ENCODE measurements at regions not wholly inside any gene's neighbourhood (a gene's known extent, or its start where the extent isn't known, plus 50 kb on each side); places are given as distances from the start of the nearest gene placed in this dataset.

GRCh38 chr1:228913626-228914414 is 178.5 kb downstream of the RHOU start:
- TF ChIP-seq POLR2A (IDR thresholded peaks at IDR 0.05) (no peak), CTCF (IDR thresholded peaks at IDR 0.05) (no peak), POLR2AphosphoS5 (IDR thresholded peaks at IDR 0.05) (no peak)

All from sigmoid colon (tissue), 4 donors.